ENCODE measurements at regions not wholly inside any gene's neighbourhood (a gene's known extent, or its start where the extent isn't known, plus 50 kb on each side); places are given as distances from the start of the nearest gene placed in this dataset.

- Histone ChIP-seq H3K4me1 (no peaks in the 10 kb centered on the region), H3K9me3 (no peaks in the 10 kb centered on the region), H3K27me3 (no peaks in the 10 kb centered on the region), H3K36me3 (no peaks in the 10 kb centered on the region), H3K27ac (no peak overlapping the region), H3K4me3 (no peak overlapping the region)
- DNase-seq (ENCODE audit: extremely low spot score in 2 of 2) = no peak
- TF ChIP-seq, protein P1, sequence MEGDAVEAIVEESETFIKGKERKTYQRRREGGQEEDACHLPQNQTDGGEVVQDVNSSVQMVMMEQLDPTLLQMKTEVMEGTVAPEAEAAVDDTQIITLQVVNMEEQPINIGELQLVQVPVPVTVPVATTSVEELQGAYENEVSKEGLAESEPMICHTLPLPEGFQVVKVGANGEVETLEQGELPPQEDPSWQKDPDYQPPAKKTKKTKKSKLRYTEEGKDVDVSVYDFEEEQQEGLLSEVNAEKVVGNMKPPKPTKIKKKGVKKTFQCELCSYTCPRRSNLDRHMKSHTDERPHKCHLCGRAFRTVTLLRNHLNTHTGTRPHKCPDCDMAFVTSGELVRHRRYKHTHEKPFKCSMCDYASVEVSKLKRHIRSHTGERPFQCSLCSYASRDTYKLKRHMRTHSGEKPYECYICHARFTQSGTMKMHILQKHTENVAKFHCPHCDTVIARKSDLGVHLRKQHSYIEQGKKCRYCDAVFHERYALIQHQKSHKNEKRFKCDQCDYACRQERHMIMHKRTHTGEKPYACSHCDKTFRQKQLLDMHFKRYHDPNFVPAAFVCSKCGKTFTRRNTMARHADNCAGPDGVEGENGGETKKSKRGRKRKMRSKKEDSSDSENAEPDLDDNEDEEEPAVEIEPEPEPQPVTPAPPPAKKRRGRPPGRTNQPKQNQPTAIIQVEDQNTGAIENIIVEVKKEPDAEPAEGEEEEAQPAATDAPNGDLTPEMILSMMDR (IDR thresholded peaks at IDR 0.05) = no peak
- intact Hi-C loops (cut with DNase I) = no loop called here
Observed at GRCh38 chr13:70622796-70623195, 514.5 kb upstream of the KLHL1 start.

- Histone ChIP-seq H3K4me1 (no peaks in the 10 kb centered on the region), H3K27ac (no peak overlapping the region)
- intact Hi-C loops (cut with DNase I) = no loop called here
Observed at GRCh38 chr13:70619936-70620335, 511.7 kb upstream of the KLHL1 start.

DNA sequence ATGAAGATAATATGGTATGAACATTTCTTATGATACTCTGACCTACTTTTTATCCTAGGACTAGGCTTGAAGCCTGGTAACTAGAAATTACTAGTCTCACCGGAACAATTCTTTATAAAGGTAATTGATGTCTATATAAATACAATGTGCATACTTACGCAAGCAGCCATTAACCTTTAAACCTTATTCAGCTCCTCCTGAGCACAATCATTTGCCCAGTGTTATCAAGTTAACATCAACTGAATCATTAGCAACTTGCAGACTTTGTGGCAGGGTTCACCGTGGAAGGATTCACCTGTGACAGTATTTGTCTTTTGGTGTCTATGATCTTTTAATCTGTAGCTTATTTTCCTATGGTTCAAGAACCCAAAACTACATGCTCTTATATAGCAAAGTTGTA, 508.6 kb upstream of the KLHL1 start:
- TF ChIP-seq POLR2AphosphoS5 (IDR thresholded peaks at IDR 0.05; ENCODE audit: insufficient read depth in 1 of 2, low read depth in 1 of 2) = no peak
- no peak for TF ChIP-seq POLR2A (IDR thresholded peaks at IDR 0.05)
- TF ChIP-seq, protein P1 (IDR thresholded peaks at IDR 0.05) = no peak
- DNase-seq (ENCODE audit: extremely low spot score in 2 of 2) = no peak
- no peak overlapping the region for H3K4me3 ChIP-seq
- no peaks in the 10 kb centered on the region for H3K4me1 ChIP-seq
- H3K9me3 ChIP-seq = no peaks in the 10 kb centered on the region
- intact Hi-C loops (cut with DNase I) = no loop called here
- H3K27me3 ChIP-seq = no peaks in the 10 kb centered on the region
- no peaks in the 10 kb centered on the region for H3K36me3 ChIP-seq
- H3K27ac ChIP-seq = no peak overlapping the region

More at GRCh38 chr13:70619936-70620335, 511.7 kb upstream of the KLHL1 start:
- Histone ChIP-seq H3K4me3 (no peak overlapping the region), H3K9me3 (no peaks in the 10 kb centered on the region), H3K36me3 (no peaks in the 10 kb centered on the region), H3K27me3 (no peaks in the 10 kb centered on the region)
- TF ChIP-seq, protein P1 (IDR thresholded peaks at IDR 0.05) = no peak
- no peak for TF ChIP-seq POLR2AphosphoS5 (IDR thresholded peaks at IDR 0.05; ENCODE audit: insufficient read depth in 1 of 2, low read depth in 1 of 2)
- TF ChIP-seq POLR2A (IDR thresholded peaks at IDR 0.05) = no peak
- DNase-seq (ENCODE audit: extremely low spot score in 2 of 2) = no peak

DNA sequence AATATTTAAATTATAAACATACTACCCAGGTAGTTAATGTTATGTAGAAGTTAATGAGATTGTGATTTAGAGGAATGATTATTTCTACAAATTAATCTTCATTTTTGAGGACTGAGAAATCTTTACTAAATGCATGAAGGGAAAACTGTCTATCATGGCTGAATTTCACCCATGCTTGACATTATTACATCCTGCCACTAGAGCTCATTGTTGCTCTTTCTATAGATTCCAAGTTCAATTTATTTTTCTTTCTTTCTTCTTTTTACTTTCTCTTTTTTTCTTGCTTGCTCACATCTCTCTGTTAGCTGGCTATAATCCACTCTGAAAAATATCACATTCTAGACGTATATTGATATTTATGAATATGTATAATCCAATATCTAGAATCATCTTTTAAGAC, 505.0 kb upstream of the KLHL1 start:
- intact Hi-C loops (cut with DNase I) = no loop called here
- Histone ChIP-seq H3K4me1 (no peaks in the 10 kb centered on the region), H3K9me3 (no peaks in the 10 kb centered on the region), H3K27me3 (no peaks in the 10 kb centered on the region), H3K4me3 (no peak overlapping the region), H3K27ac (no peak overlapping the region), H3K36me3 (no peaks in the 10 kb centered on the region)
- no peak for DNase-seq (ENCODE audit: extremely low spot score in 2 of 2)
- no peak for TF ChIP-seq POLR2A (IDR thresholded peaks at IDR 0.05)
- TF ChIP-seq, protein P1 (IDR thresholded peaks at IDR 0.05) = no peak
- no peak for TF ChIP-seq POLR2AphosphoS5 (IDR thresholded peaks at IDR 0.05; ENCODE audit: insufficient read depth in 1 of 2, low read depth in 1 of 2)

- no peak for DNase-seq (ENCODE audit: extremely low spot score in 2 of 2)
- no peaks in the 10 kb centered on the region for H3K27me3 ChIP-seq
Observed at GRCh38 chr13:70612881-70613280, 504.6 kb upstream of the KLHL1 start.

More at GRCh38 chr13:70612881-70613280, 504.6 kb upstream of the KLHL1 start:
- H3K27ac ChIP-seq = no peak overlapping the region
- no peaks in the 10 kb centered on the region for H3K9me3 ChIP-seq
- intact Hi-C loops (cut with DNase I) = no loop called here
- H3K36me3 ChIP-seq = no peaks in the 10 kb centered on the region
- no peaks in the 10 kb centered on the region for H3K4me1 ChIP-seq
- no peak overlapping the region for H3K4me3 ChIP-seq
- TF ChIP-seq, protein P1 (IDR thresholded peaks at IDR 0.05) = no peak
- TF ChIP-seq POLR2A (IDR thresholded peaks at IDR 0.05) (no peak), POLR2AphosphoS5 (IDR thresholded peaks at IDR 0.05; ENCODE audit: insufficient read depth in 1 of 2, low read depth in 1 of 2) (no peak)
